Fibroblast of lung (primary cell): ENCODE measurements at regions not wholly inside any gene's neighbourhood (a gene's known extent, or its start where the extent isn't known, plus 50 kb on each side); places are given as distances from the start of the nearest gene placed in this dataset.
"Not testable (repeated sequence)": the region's sequence is repeated elsewhere in the genome, so short reads cannot be mapped to it uniquely, and the experiment has no call there.

ENCODE experiments used
- DNase-seq, 2 donors: peaks; one replicate each; pipeline versions ENCODE4 v3.0.0 to v3.0.0-alpha.2; 2010; ENCODE audit warnings: low read depth in 2 of 2
- H2AFZ ChIP-seq: 2 replicates; pipeline ENCODE4 v1.5.1; 2012; ENCODE audit warnings: low read length, control low read depth, inconsistent platforms
- H3K27ac ChIP-seq: 2 replicates; pipeline ENCODE4 v1.5.1; 2011; ENCODE audit warnings: low read length, control low read depth; ENCODE audit not compliant: insufficient read depth
- H3K27me3 ChIP-seq: 2 replicates; pipeline ENCODE4 v1.5.1; 2011; ENCODE audit warnings: mild to moderate bottlenecking, low read length; ENCODE audit not compliant: control insufficient read depth, insufficient read depth
- H3K36me3 ChIP-seq: 2 replicates; pipeline ENCODE4 v1.5.1; 2011; ENCODE audit warnings: low read length; ENCODE audit not compliant: control insufficient read depth, insufficient read depth
- H3K4me1 ChIP-seq: 2 replicates; pipeline ENCODE4 v1.5.1; 2011; ENCODE audit warnings: low read length; ENCODE audit not compliant: control insufficient read depth, insufficient read depth; ENCODE audit errors: extremely low read depth
- H3K4me2 ChIP-seq: 2 replicates; pipeline ENCODE4 v1.5.1; 2011; ENCODE audit warnings: low read length, control low read depth; ENCODE audit not compliant: insufficient read depth; ENCODE audit errors: extremely low read depth
- H3K4me3 ChIP-seq, 4 experiments: fragments of 200-600 bp in 1 of 4; sonication (generic) in 1 of 4; replicated peaks in 1 of 4; 2 replicates each; pipeline ENCODE4 v1.5.1; 2011 to 2016; ENCODE audit warnings: low read length in 4 of 4, low read depth in 3 of 4, mild to moderate bottlenecking in 3 of 4, control low read depth in 2 of 4, inconsistent platforms in 1 of 4, mixed read lengths in 1 of 4; ENCODE audit not compliant: insufficient read depth in 1 of 4; ENCODE audit errors: control extremely low read depth in 1 of 4
- H3K79me2 ChIP-seq: 2 replicates; pipeline ENCODE4 v1.5.1; 2012; ENCODE audit warnings: mild to moderate bottlenecking, low read length, inconsistent platforms; ENCODE audit not compliant: control insufficient read depth, insufficient read depth
- H3K9ac ChIP-seq: 2 replicates; pipeline ENCODE4 v1.5.1; 2011; ENCODE audit warnings: mild to moderate bottlenecking, low read length, control low read depth; ENCODE audit not compliant: insufficient read depth
- H3K9me3 ChIP-seq: 2 replicates; pipeline ENCODE4 v1.5.1; 2012; ENCODE audit warnings: low read depth, low read length; ENCODE audit not compliant: control insufficient read depth, insufficient read depth
- H4K20me1 ChIP-seq: 2 replicates; pipeline ENCODE4 v1.5.1; 2011; ENCODE audit warnings: low read length; ENCODE audit not compliant: control insufficient read depth, insufficient read depth; ENCODE audit errors: extremely low read depth
- EZH2 ChIP-seq: IDR thresholded peaks from 2 replicates; pipeline ENCODE4 v1.5.1; 2012; ENCODE audit warnings: low read length, control low read depth, mild to moderate bottlenecking; ENCODE audit errors: missing control alignments
- TF ChIP-seq, protein P1 (sequence below), 2 donors: IDR thresholded peaks in 1 of 2; conservative IDR thresholded peaks in 1 of 2; 1 replicate in 1 of 2; 2 replicates in 1 of 2; pipeline ENCODE4 v1.5.1; 2011 to 2012; ENCODE audit warnings: low read length in 2 of 2, control low read depth in 1 of 2, inconsistent platforms in 1 of 2, low read depth in 1 of 2, mild to moderate bottlenecking in 1 of 2

DNA sequence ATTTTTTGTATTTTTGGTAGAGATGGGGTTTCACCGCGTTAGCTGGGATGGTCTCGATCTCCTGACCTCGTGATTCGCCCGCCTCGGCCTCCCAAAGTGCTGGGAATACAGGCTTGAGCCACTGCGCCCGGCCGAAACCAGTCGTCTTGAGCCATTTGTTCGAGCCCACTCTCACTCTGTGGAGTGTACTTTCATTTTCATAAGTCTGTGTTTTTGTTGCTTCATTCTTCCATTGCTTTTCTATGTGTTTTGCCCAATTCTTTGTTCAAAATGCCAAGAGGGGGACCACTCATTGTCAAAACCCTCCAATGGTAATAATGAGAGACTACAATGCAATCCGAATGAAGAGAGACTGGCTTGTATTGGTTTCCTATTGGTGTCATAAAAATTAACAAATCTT lies 1545.5 kb upstream of the DDX18 start:
- no peak overlapping the region for H3K27ac ChIP-seq
- no peaks in the 10 kb centered on the region for H4K20me1 ChIP-seq
- H2AFZ ChIP-seq, result no peak overlapping the region
- H3K27me3 ChIP-seq, result no peaks in the 10 kb centered on the region
- TF ChIP-seq EZH2, result no peak
- TF ChIP-seq, protein P1, sequence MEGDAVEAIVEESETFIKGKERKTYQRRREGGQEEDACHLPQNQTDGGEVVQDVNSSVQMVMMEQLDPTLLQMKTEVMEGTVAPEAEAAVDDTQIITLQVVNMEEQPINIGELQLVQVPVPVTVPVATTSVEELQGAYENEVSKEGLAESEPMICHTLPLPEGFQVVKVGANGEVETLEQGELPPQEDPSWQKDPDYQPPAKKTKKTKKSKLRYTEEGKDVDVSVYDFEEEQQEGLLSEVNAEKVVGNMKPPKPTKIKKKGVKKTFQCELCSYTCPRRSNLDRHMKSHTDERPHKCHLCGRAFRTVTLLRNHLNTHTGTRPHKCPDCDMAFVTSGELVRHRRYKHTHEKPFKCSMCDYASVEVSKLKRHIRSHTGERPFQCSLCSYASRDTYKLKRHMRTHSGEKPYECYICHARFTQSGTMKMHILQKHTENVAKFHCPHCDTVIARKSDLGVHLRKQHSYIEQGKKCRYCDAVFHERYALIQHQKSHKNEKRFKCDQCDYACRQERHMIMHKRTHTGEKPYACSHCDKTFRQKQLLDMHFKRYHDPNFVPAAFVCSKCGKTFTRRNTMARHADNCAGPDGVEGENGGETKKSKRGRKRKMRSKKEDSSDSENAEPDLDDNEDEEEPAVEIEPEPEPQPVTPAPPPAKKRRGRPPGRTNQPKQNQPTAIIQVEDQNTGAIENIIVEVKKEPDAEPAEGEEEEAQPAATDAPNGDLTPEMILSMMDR (conservative IDR thresholded peaks at IDR 0.05 in 1 of 2, IDR thresholded peaks at IDR 0.05 in 1 of 2; ENCODE audit: low read depth in 1 of 2, low read length in 2 of 2), result no peak
- no peak for DNase-seq
- H3K4me3 ChIP-seq, result no peak overlapping the region
- no peaks in the 10 kb centered on the region for H3K36me3 ChIP-seq
- H3K9ac ChIP-seq, result no peak overlapping the region
- H3K4me2 ChIP-seq, result no peak overlapping the region
- no peaks in the 10 kb centered on the region for H3K4me1 ChIP-seq
- no peaks in the 10 kb centered on the region for H3K9me3 ChIP-seq
- no peaks in the 10 kb centered on the region for H3K79me2 ChIP-seq

DNA sequence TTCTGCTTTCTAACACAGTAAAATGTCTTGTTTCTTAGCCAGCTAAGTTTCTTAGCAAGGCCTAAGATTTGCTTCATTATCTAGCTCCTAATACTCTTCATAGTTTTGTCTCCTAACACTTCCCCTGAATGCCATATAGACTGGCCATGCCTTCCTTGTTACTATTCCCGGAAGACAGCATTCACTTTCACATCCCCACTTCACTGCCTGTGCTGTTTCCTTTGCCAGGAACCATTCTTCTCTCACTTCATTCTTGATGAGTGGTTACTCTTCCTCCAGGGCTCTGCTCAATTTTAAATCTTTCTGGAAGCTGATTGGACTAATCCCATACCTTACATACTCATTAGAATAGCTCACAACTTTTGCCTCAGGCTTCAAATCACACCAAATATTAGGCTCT lies 1510.2 kb upstream of the DDX18 start:
- H4K20me1 ChIP-seq, result no peaks in the 10 kb centered on the region
- H3K27ac ChIP-seq, result no peak overlapping the region
- DNase-seq, result no peak

GRCh38 chr2:116317111-116317510 lies 1497.4 kb upstream of the DDX18 start:
- Histone ChIP-seq H3K27ac (no peak overlapping the region), H3K36me3 (no peaks in the 10 kb centered on the region), H3K9ac (no peak overlapping the region), H3K4me3 (no peak overlapping the region), H3K4me1 (no peaks in the 10 kb centered on the region), H3K9me3 (no peaks in the 10 kb centered on the region), H3K4me2 (no peak overlapping the region), H3K79me2 (no peaks in the 10 kb centered on the region), H4K20me1 (no peaks in the 10 kb centered on the region), H2AFZ (no peak overlapping the region), H3K27me3 (no peaks in the 10 kb centered on the region)
- TF ChIP-seq, protein P1 (conservative IDR thresholded peaks at IDR 0.05 in 1 of 2, IDR thresholded peaks at IDR 0.05 in 1 of 2; ENCODE audit: low read depth in 1 of 2, low read length in 2 of 2), result no peak
- TF ChIP-seq EZH2, result no peak
- DNase-seq, result no peak

More for the DNA sequence above, 1510.2 kb upstream of the DDX18 start:
- no peaks in the 10 kb centered on the region for H3K79me2 ChIP-seq
- no peaks in the 10 kb centered on the region for H3K27me3 ChIP-seq
- H3K36me3 ChIP-seq, result no peaks in the 10 kb centered on the region
- H3K9me3 ChIP-seq, result no peaks in the 10 kb centered on the region
- H3K4me3 ChIP-seq, result no peak overlapping the region
- H3K4me1 ChIP-seq, result no peaks in the 10 kb centered on the region
- TF ChIP-seq, protein P1 (conservative IDR thresholded peaks at IDR 0.05 in 1 of 2, IDR thresholded peaks at IDR 0.05 in 1 of 2; ENCODE audit: low read depth in 1 of 2, low read length in 2 of 2), result no peak
- no peak for TF ChIP-seq EZH2
- H2AFZ ChIP-seq, result no peak overlapping the region
- H3K9ac ChIP-seq, result no peak overlapping the region
- H3K4me2 ChIP-seq, result no peak overlapping the region

DNA sequence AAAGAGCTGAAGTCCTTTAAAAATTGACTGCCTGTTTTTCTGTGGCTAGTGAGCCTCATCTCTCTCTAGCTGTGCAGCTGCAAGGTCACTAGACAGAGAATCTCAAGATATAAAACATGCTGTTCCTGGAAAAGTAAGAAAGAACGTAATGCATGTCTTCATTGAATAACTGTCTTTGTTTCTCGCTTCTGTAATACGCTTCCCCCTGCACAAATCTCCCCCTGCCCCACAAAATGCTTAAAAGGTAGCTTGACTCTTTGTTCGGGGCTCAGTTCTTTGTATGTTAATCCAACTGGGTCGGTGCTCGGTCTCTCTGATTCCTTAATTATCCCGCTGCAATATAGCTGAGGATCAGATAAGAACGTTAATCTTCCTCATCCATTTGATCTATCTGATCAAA lies 1495.9 kb upstream of the DDX18 start:
- not testable (repeated sequence) for H2AFZ ChIP-seq, H3K4me2 ChIP-seq, H3K4me1 ChIP-seq, H3K9me3 ChIP-seq, H3K27ac ChIP-seq, H3K36me3 ChIP-seq, DNase-seq, H3K9ac ChIP-seq, H4K20me1 ChIP-seq, H3K79me2 ChIP-seq, H3K27me3 ChIP-seq, H3K4me3 ChIP-seq
